ENCODE measurements at regions not wholly inside any gene's neighbourhood (a gene's known extent, or its start where the extent isn't known, plus 50 kb on each side); places are given as distances from the start of the nearest gene placed in this dataset.

GRCh38 chr3:144264794-144265193 is 293.2 kb downstream of the DIPK2A start:
- no CpG with 5 or more reads among the region's 1 CpG for WGBS (ENCODE audit: extremely low coverage, insufficient read length, low lambda C conversion rate)
- no peak overlapping the region for H2BK20ac ChIP-seq (ENCODE audit: low read depth, low read length, poor library complexity, severe bottlenecking)

More at GRCh38 chr3:144264794-144265193, 293.2 kb downstream of the DIPK2A start:
- H3K23ac ChIP-seq (ENCODE audit: insufficient read length, low read depth, low read length), result no peak overlapping the region
- no peak for DNase-seq
- H4K91ac ChIP-seq (ENCODE audit: insufficient read length, low read depth, low read length), result no peak overlapping the region
- H3K56ac ChIP-seq (ENCODE audit: insufficient read length, low read depth, low read length), result no peak overlapping the region
- no peak overlapping the region for H2AFZ ChIP-seq (ENCODE audit: low read length)
- no peak overlapping the region for H4K8ac ChIP-seq (replicated peaks; ENCODE audit: insufficient read length, low read depth, low read length)
- H3K27ac ChIP-seq (ENCODE audit: insufficient read length, low read depth, low read length), result no peak overlapping the region
- TF ChIP-seq CTCF (conservative IDR thresholded peaks at IDR 0.05), result no peak
- H3K9me3 ChIP-seq (ENCODE audit: control insufficient read depth, low read depth, low read length), result no peaks in the 10 kb centered on the region
- no peak overlapping the region for H3K18ac ChIP-seq (ENCODE audit: insufficient read length, low read depth, low read length)
- Mint-ChIP-seq H3K9me3 (no peaks in the 10 kb centered on the region), H3K27me3 (ENCODE audit: low read depth) (no peaks in the 10 kb centered on the region), H3K4me1 (no peaks in the 10 kb centered on the region), H3K36me3 (ENCODE audit: insufficient read depth in 1 of 3, low read depth in 3 of 3) (no peaks in the 10 kb centered on the region), H3K27ac (no peak overlapping the region), H3K4me3 (no peak overlapping the region)
- no peaks in the 10 kb centered on the region for H3K27me3 ChIP-seq (ENCODE audit: insufficient read depth, low read length)
- no peaks in the 10 kb centered on the region for H3K4me1 ChIP-seq (ENCODE audit: insufficient read depth, low read length)
- H2BK120ac ChIP-seq (ENCODE audit: low read depth, low read length, poor library complexity, severe bottlenecking), result no peak overlapping the region
- H3K79me2 ChIP-seq (ENCODE audit: insufficient read depth, low read length), result no peaks in the 10 kb centered on the region
- H4K20me1 ChIP-seq (ENCODE audit: control insufficient read depth, insufficient read depth, insufficient read length), result no peaks in the 10 kb centered on the region
- no peaks in the 10 kb centered on the region for H3K79me1 ChIP-seq (ENCODE audit: insufficient read depth, low read depth, low read length, poor library complexity, severe bottlenecking)
- H2BK5ac ChIP-seq (ENCODE audit: insufficient read length, low read length), result no peak overlapping the region
- no peaks in the 10 kb centered on the region for H3K23me2 ChIP-seq (ENCODE audit: insufficient read length, low read depth, low read length, poor library complexity, severe bottlenecking)
- H4K5ac ChIP-seq (ENCODE audit: insufficient read length, low read depth, low read length), result no peak overlapping the region
- H3K4ac ChIP-seq (ENCODE audit: low read depth, low read length), result no peak overlapping the region
- H2BK12ac ChIP-seq (ENCODE audit: insufficient read length, low read depth, low read length), result no peak overlapping the region
- no peak overlapping the region for H3K14ac ChIP-seq (ENCODE audit: insufficient read depth, low read length)
- H2BK15ac ChIP-seq (ENCODE audit: low read depth, low read length), result no peak overlapping the region
- no peak overlapping the region for H2AK5ac ChIP-seq (ENCODE audit: insufficient read length, low read length)
- H3K9ac ChIP-seq (ENCODE audit: extremely low read depth, insufficient read length, low read length), result no peak overlapping the region
- no peak overlapping the region for H3T11ph ChIP-seq (ENCODE audit: low read length)
- H3K4me2 ChIP-seq (ENCODE audit: insufficient read depth, insufficient read length, low read length), result no peak overlapping the region

Measured in H9 (cell line).